HG03135 (cell line): ENCODE measurements at regions not wholly inside any gene's neighbourhood (a gene's known extent, or its start where the extent isn't known, plus 50 kb on each side); places are given as distances from the start of the nearest gene placed in this dataset.
"Not testable (repeated sequence)": the region's sequence is repeated elsewhere in the genome, so short reads cannot be mapped to it uniquely, and the experiment has no call there.

ENCODE experiments used
- ATAC-seq: cut with Tn5 transposase; IDR thresholded peaks from one replicate; pipeline ENCODE4 v1.9.1; 2021; ENCODE audit warnings: mild to moderate bottlenecking, moderate library complexity; ENCODE audit not compliant: unreplicated experiment

- no peak for ATAC-seq
Measured at GRCh38 chr7:34330308-34330707, 327.7 kb upstream of the NPSR1 start.

DNA sequence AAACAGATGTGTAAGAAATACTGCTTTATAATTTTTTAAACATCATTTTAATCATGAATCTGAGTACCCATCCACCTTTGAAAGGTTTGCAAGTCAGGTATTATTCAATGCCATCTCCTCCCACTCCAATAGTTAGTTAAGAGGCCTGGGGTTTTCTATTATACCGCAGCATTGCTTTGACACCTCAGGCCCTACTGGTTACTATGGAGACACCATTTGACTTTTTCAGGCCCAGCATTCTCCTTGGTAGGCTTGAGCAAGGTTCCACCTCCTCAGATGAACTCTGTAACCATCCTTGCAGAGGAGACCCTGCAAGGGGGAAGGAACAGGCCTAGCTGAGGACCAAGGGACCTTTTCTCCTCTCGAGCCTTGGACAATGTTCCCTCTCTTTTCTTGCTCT, 326.9 kb upstream of the NPSR1 start:
- no peak for ATAC-seq

- no peak for ATAC-seq
Measured at GRCh38 chr7:34332006-34332405, 326.0 kb upstream of the NPSR1 start.

DNA sequence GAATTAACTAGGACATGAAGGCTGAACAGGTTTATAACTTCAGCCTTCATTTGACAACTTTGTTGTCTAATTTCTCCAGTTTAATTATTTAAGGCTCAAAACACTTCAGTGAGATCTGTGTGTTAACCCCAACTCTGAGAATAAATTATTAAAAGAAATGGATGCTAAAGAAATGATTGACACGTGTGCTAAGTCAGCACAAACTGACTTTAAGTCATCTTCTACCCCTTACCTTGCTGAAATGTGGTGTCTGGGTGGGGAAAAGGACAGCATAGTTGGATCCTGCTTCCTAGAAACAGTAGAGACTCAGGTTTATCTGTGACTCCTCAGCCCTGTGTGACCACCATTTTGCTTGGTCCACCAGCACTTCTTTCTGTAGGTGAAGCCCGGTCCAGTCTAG, 324.8 kb upstream of the NPSR1 start:
- ATAC-seq: no peak

- ATAC-seq: no peak
Measured at GRCh38 chr7:34333925-34334324, 324.1 kb upstream of the NPSR1 start.

DNA sequence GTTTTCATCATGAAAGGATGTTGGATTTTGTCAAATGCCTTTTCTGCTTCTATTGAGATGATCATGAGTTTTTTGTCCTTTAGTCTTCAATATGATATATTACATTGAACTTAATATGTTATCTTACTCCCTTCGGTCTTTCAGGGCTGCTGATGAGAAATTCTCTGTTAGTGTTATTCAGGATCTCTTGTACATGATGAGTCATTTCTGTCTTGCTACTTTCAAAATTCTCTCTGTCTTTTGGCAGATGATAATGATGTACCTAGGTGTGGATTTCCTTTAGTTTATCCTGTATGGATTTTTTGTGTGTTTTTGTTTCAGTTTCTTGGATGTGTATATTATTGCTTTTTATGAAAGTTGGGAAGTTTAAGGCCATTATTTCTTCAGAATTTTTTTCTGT, 320.9 kb upstream of the NPSR1 start:
- ATAC-seq: no peak

DNA sequence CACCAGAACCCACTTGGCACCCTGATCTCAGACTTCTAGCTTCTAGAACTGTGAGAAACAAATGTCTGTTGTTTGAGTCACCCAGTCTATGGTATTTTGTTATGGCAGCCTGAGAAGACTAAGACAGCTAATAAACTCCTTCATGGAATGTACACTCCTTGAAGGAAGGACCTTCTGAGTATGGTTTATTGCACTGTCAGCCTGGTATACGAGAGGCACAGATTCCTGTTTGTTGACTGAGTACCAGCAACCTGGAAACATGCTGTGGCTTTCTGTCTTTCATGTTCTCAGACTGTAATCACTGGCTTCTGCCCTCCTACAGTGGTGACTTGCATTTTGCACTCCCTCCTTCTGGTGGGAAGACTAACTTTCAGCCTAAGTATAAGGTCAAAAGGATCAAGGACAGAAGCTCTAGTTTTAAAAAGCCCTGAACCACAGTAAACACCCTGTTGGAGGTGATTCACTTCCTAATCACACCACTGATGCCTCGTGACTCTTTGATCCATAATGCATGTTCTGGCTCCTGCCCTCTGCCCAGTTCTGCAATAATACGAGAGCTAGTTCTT, 319.0 kb upstream of the NPSR1 start:
- no peak for ATAC-seq

- no peak for ATAC-seq
Measured at GRCh38 chr7:34341326-34341725, 316.7 kb upstream of the NPSR1 start.

DNA sequence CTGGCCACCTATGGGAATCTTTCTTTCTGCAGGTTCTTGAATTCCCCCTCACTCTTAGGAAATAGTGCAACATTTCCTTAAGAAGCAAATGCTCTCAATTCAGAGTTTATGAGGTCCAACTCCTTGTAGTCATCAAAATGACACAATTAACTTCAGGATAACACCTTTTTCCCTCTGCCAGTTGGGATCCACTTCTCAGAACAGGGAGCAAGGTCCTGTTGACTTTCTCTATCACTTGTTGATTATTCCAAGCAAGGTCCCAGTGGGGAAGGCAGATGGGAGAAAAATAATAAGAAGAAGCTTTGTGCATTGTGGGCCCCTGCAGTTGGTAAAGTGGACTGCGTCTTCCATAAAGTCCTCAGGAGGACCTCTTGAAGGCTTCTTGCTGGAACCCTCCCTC, 315.6 kb upstream of the NPSR1 start:
- no peak for ATAC-seq

DNA sequence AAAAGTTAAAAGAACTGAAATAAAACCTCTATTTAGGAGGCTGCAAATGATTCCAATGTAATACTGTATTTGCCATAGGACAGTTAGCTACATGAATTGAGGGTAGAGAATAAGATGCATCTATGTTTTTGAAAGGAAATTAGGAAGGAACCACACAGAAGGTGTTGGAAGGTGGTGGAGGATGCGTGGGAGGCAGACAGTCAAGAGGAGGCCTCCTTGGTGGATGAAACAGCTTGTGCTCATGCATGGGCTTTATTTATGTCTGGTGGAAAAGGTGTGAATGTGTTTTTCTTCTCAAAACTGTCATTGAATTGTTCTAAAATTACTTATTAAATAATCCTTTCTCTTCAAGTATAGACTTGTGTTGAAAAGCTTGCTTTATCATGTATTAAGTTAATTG, 314.4 kb upstream of the NPSR1 start:
- ATAC-seq: no peak

- no peak for ATAC-seq
Measured at GRCh38 chr7:34354011-34354410, 304.0 kb upstream of the NPSR1 start.

- no peak for ATAC-seq
Measured at GRCh38 chr7:34354899-34355298, 303.1 kb upstream of the NPSR1 start.

DNA sequence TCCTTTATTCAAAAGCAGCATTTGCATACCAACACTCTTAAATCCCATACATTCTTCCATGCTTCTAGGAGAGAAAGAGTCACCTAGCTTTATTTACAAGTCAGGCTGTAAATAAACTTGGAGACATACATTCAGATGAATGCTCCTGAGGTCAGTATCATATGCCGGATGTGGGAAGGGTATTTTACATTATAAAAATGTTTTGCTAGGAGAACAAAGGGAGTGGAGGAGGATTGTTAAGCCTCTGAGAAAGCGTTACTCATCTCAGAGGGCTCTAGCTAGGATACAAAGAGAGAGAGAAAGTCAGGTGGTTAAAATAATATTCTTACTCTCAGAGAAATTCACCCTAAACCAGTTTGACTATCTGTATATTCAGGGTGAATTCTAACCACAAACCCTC, 300.9 kb upstream of the NPSR1 start:
- ATAC-seq: no peak

GRCh38 chr7:34357946-34358345, 300.1 kb upstream of the NPSR1 start:
- ATAC-seq: no peak

- ATAC-seq: not testable (repeated sequence)
Measured at GRCh38 chr7:34358578-34358977, 299.4 kb upstream of the NPSR1 start.

- no peak for ATAC-seq
Measured at GRCh38 chr7:34361663-34362250, 296.3 kb upstream of the NPSR1 start.

- ATAC-seq: no peak
Measured at GRCh38 chr7:34362621-34363020, 295.4 kb upstream of the NPSR1 start.

GRCh38 chr7:34364130-34364529, 293.9 kb upstream of the NPSR1 start:
- no peak for ATAC-seq

GRCh38 chr7:34365011-34365410, 293.0 kb upstream of the NPSR1 start:
- no peak for ATAC-seq

GRCh38 chr7:34365611-34366010, 292.4 kb upstream of the NPSR1 start:
- ATAC-seq: no peak

GRCh38 chr7:34371922-34372321, 286.1 kb upstream of the NPSR1 start:
- ATAC-seq: no peak

GRCh38 chr7:34373940-34374339, 284.1 kb upstream of the NPSR1 start:
- no peak for ATAC-seq

GRCh38 chr7:34382166-34382893, 275.7 kb upstream of the NPSR1 start:
- no peak for ATAC-seq
